SH-SY5Y (cell line): ENCODE measurements at regions not wholly inside any gene's neighbourhood (a gene's known extent, or its start where the extent isn't known, plus 50 kb on each side); places are given as distances from the start of the nearest gene placed in this dataset.

ENCODE experiments used
- GATA2 ChIP-seq: IDR thresholded peaks from 2 replicates; pipeline ENCODE4 v1.6.1; 2011; ENCODE audit warnings: mild to moderate bottlenecking, low read depth, low read length
- GATA3 ChIP-seq: IDR thresholded peaks from 2 replicates; pipeline ENCODE4 v1.6.1; 2011; ENCODE audit warnings: low read depth, mild to moderate bottlenecking, low read length, moderate library complexity

GRCh38 chr7:50251765-50252164 lies 52.8 kb upstream of the IKZF1 start:
- no peak for TF ChIP-seq GATA3
- TF ChIP-seq GATA2 = no peak

- TF ChIP-seq GATA2 (no peak), GATA3 (no peak)
Observed at GRCh38 chr7:50246551-50246950, 58.0 kb upstream of the IKZF1 start.

- TF ChIP-seq GATA3 = no peak
- TF ChIP-seq GATA2 = no peak
Observed at GRCh38 chr7:50229964-50230363, 74.6 kb upstream of the IKZF1 start.

GRCh38 chr7:50228148-50228547 lies 76.4 kb upstream of the IKZF1 start:
- no peak for TF ChIP-seq GATA2
- no peak for TF ChIP-seq GATA3

GRCh38 chr7:50227726-50228125 lies 76.8 kb upstream of the IKZF1 start:
- TF ChIP-seq GATA3 (no peak), GATA2 (no peak)

GRCh38 chr7:50226669-50227068 lies 77.8 kb upstream of the IKZF1 start:
- TF ChIP-seq GATA3 = no peak

GRCh38 chr7:50226145-50226544 lies 78.4 kb upstream of the IKZF1 start:
- TF ChIP-seq GATA2 (no peak), GATA3 (no peak)

- TF ChIP-seq GATA2 (no peak), GATA3 (no peak)
Observed at GRCh38 chr7:50221433-50221832, 83.1 kb upstream of the IKZF1 start.

- TF ChIP-seq GATA3 (no peak), GATA2 (no peak)
Observed at GRCh38 chr7:50221028-50221427, 83.5 kb upstream of the IKZF1 start.

- TF ChIP-seq GATA2 (no peak), GATA3 (no peak)
Observed at GRCh38 chr7:50220273-50220672, 84.2 kb upstream of the IKZF1 start.

- no peak for TF ChIP-seq GATA3
- no peak for TF ChIP-seq GATA2
Observed at GRCh38 chr7:50217821-50218281, 86.7 kb upstream of the IKZF1 start.

GRCh38 chr7:50217401-50217800 lies 87.1 kb upstream of the IKZF1 start:
- no peak for TF ChIP-seq GATA3
- TF ChIP-seq GATA2 = no peak

GRCh38 chr7:50216626-50217025 lies 87.9 kb upstream of the IKZF1 start:
- TF ChIP-seq GATA3 (no peak), GATA2 (no peak)

GRCh38 chr7:50214771-50215170 lies 89.7 kb upstream of the IKZF1 start:
- no peak; the same call in 1 of the 2 replicates for TF ChIP-seq GATA3
- peak; percentile 68 for TF ChIP-seq GATA2

GRCh38 chr7:50214126-50214670 lies 90.3 kb upstream of the IKZF1 start:
- TF ChIP-seq GATA3 (no peak), GATA2 (no peak)

GRCh38 chr7:50213622-50214017 lies 90.9 kb upstream of the IKZF1 start:
- TF ChIP-seq GATA2 = no peak
- no peak for TF ChIP-seq GATA3
